ENCODE measurements at regions not wholly inside any gene's neighbourhood (a gene's known extent, or its start where the extent isn't known, plus 50 kb on each side); places are given as distances from the start of the nearest gene placed in this dataset.
"Not testable (repeated sequence)": the region's sequence is repeated elsewhere in the genome, so short reads cannot be mapped to it uniquely, and the experiment has no call there.

DNA sequence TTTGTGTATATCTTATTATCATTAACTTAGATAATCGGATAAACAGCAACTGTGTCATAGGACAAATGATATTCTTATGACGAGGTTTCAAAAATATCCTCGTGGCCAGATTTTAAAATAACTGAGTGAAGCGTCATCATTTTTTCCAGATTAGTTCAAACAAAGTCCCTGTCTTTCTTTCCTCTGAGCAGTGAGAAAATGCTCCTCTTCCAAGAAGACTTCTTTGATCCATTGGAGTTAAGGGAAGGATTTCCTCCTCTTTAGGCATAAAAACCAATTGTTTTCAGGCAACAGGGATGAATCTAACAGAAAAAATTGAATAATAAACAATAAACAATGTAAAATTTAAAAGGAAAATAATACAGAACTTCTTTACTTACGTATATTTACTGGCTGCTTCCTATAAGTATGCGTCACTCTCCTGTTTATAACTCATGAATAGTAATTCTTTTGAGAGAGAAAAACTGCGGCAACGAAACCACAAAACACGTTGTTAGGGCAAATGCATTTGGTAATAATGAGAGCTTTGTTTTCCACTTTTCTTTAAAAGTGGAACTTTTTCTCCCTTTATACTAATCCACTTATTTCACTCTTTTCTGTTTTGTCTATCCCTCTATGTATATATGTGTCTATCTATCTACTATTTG, 419.4 kb upstream of the ONECUT1 start:
- DNase-seq, result no peak

DNA sequence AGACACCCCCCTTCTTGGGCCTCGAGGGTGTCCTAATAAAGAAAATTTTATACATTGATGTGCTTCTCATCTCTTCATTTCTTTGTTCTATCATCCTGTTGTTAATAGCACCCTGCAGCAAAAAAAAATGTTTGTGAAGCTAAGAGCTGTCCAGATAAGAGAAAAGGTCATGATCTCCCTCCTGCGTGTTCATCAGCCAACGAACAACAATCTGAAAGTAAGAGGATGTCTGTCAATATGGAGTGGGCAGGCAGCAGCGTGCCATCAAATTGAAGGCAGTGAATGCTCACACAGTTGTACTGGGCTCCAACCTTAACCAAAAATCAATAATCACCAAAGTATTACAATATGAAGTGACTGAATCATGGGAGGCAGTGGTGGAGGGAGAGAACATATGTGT, 418.6 kb upstream of the ONECUT1 start:
- no peak for DNase-seq

DNA sequence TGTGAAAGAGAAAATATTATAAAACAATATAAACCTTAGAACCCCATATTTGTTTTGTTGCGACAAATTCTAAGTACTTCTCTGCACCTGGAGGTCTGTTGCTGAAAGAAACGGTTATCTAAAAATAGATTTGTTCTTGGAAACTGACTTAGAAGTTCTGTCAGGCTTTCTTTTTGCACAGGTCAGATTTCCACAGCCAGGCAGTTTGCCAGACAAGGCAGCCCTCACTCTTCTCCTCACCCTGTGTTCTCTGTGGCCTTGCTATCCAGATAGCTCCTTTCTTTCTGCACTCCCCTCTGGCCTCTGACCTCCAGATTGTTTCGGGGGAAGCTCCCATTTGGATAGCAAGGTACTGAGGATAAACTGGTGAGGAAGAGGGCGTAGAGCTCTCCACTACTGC, 413.3 kb upstream of the ONECUT1 start:
- DNase-seq, result no peak

DNA sequence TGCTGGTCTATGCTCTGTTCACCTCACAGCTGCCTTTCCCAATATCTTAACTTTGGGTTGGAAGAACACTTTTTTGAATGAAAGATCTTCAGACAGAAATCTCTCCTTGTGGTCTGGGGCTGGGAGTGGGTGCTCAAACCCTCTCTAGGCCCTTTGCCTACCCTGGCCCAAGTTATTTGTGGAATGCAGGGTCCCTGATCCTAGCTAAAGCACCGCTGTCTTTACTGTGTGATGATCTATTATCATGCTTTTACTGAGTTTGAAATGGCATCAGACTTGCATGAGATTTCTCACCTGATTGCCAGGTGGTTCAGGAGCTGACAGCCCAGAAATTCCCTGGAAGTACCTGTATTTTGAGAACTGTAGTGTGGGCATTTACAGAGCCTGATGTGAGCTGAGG, 412.7 kb upstream of the ONECUT1 start:
- DNase-seq, result no peak

DNA sequence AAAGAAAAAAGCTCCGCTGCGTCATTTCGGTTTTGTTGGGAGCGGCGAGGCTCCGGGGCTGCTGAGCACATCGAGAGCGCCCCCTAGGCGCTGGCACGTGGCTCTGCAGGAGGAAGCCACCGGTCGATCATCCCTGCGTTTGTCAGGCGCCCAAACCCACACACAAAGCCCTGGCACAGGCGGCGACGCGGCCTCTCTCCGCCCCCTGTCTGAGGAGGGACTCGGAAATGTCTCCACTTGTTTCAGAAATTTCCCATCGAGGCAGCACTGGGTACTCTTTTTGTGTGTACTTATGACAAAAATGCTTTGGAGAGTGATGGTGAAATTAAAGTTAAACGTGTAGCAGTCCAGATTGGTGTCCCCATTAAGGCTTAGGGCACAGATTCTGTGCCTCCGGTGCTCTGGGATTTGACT, 407.3 kb upstream of the ONECUT1 start:
- DNase-seq, result peak in 1 of 4 experiments; percentile 2

DNA sequence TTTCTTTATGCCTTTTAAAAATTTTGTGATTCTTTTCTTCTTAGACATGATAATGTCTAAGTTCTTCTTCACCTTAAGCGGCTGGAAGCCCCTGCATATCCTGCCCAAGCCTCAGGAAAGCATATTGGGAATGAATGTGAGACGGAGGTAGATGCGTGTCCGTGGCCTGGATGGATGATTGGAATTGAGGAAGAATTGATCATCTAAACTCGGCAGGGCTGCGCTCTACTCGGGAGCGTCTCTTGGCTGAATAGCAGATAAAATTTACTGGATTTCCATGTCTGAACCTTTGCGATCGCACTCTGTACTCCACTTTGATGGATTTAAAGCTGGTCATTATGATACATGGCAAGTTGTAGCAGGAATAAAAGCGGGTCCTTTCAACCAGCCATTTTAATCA, 406.7 kb upstream of the ONECUT1 start:
- DNase-seq, result no peak

DNA sequence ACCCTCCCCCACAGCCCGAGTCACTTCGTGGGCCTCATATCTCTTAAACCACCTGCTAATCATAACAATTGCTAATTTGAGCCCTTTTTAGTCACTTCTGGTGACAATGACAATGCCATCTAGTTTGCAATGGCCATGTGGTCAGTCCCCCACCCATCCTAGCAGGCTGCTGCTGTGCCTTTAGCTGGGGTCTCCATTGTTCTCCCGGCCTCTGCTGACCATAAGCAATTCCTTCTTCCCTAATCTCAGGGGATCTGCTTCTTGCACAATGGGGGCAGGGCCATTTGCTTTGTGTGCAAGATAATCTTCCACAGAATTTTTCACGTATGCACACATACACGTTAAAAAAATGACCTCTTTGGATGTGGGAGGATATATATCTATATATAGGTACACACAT, 406.1 kb upstream of the ONECUT1 start:
- DNase-seq, result no peak

DNA sequence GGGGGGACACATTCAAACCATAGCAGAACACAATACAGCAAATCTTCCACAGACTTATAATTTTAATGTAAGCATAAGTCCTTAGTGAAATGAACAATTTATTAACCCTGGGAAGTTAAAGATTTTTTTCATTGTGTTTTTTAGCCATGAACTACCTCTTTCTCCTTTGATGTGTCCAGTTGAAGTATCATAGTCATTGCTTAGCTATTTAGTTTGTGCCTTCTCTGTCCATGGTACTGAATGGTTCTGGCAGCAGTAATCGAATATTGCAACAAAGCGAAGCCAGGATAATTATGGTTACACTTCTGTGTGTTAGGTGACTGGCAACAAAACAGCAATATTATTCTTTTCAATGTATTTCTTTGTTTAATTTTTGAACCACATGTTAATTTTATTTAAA, 403.0 kb upstream of the ONECUT1 start:
- no peak for DNase-seq

DNA sequence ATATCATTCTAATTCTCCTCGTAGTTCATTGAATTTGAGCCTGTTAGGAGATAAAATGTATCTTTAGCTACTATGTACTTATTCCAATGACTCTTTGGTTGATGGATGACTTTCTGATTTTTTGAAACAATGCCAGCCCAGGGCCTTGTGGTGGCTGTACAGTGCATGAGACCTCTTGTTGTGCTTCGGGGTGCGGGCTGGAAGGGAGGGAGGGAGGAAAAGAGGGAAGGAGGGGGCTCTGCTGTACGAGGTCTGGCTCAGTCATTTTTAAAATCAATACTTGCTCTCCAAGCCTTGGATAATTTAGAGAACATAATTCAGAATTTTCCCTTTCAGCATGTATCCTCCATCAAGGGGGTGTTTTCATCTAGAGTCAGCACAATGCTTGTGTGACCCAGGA, 399.7 kb upstream of the ONECUT1 start:
- no peak for DNase-seq

DNA sequence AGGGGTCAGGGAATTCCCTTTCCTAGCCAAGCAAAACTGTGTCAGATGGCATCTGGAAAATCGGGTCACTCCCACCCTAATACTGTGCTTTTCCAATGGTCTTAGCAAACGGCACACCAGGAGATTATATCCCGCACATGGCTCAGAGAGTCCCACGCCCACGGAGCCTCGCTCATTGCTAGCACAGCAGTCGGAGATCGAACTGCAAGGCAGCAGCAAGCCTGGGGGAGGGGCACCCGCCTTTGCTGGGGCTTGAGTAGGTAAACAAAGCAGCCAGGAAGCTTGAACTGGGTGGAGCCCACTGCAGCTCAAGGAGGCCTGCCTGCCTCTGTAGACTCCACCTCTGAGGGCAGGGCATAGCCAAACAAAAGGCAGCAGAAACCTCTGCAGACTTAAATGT, 393.3 kb upstream of the ONECUT1 start:
- not testable (repeated sequence) for DNase-seq

DNA sequence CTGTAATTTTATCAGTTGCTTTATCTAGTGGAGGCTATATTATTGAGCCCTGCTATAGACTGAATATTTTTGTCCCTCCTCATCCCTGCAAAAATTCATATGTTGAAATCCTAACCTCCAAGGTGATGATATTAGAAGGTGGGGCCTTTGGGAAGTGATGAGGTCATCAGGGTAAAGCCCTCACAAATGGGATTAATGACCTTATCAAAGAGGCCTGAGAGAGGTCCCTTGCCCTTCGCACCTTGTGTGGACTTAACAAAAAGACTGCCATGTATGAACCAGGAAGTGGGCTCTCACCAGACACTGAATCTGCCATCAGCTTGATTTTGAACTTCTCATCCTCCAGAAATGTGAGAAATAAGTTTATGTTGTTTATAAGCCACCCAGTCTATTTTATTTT, 381.4 kb upstream of the ONECUT1 start:
- no peak for DNase-seq

DNA sequence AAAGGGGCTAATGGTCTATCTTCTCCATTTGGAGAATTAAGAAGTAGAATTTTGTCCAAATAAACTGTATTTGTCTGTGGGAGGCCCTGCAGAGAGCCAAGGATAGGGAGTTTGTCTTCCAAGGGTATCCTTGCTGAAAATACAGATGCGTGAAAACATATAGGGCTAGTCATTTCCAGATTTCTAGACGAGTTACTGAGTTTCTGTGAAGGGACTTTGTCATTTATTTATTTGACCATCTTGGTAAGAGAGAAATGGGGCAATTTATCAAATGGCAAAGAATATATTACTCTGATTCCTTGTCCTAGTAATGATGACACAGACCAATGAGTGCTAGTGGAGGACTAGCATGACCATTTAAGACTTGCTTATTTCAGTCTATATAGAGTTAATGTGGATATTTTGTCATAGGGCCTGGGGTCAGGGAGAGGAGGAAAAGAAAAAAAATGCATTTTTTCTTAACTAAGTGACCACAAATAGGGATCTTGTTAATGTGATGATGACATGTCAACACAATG, 376.6 kb upstream of the ONECUT1 start:
- no peak for DNase-seq

DNA sequence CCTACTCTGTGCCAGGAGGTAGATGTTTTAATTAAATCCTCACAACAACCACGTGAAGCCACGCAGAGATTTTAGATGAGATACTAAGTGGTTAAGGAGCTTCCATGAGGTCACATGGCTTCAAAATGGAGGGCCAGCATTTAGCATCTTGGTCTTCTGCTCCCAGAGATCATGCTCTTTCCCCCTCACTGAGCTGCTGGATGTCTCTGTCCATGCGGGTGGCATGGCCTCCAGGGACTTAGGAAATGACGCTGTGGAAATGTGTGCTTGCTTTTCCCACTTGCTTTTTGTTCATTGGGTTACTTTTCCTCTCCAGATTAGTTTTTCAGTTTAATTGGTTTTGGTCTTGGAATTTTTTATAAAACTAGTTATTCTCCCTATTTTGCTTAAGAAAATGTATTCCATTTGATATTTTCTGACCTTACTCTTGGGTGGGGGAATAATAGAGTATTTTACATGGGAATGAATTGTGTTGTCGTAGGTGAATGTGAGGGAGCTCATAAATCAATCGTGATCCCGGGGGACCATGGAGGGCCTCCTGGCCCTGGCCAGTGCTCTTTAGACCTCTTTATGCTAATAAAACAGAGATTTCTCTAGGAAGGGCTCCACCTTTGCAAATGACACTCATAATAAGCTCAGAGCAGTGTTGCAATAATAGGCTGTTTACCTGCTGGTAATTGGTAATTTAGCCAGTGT, 376.0 kb upstream of the ONECUT1 start:
- no peak for DNase-seq

DNA sequence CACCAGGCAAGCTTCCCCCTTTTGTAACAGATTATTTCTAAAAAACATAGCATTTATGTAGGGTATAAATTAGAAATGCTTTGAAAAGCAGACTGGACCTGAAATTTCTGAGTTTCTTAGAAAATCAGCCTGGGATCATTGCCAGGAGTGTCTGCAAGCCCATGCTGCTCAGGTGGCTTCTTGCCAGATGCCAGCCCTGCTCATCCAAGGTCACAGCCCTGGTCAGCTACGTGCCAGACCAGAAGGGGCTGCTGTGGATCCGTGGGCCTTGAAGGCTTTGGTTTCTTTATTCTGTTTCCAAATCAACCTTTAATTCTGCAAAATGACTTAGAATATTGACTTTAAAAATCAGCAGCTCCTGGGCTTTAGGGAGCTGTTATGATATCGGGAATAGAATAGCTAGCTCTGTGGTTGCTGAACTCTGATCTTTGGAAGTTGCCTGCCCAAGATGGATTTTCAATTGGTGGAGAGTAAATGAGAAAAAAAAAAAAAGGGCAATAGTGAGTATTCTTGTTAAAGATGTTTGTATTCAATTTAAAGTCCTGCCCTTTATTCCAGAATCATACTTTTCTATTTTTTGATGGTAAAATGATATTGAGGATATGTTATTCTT, 370.1 kb upstream of the ONECUT1 start:
- DNase-seq, result no peak

DNA sequence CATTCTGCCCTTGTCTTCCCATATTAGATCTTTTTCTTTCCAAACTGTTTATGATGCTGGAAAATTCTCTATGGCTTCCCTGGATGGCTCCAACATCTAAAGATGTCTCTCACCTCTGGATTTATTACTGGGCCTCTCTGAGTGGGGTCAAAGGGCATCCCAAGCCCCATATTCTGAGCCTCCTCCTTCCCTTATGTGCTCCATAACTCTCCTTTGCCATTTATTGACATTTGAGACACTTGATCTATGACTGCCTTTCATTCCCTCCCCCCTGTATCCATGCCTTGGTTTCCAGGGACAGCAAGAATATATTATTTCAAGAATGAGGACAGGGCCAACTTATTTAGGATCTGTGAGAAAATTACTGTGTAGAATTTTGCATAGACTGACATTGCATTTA, 369.3 kb upstream of the ONECUT1 start:
- DNase-seq, result no peak

DNA sequence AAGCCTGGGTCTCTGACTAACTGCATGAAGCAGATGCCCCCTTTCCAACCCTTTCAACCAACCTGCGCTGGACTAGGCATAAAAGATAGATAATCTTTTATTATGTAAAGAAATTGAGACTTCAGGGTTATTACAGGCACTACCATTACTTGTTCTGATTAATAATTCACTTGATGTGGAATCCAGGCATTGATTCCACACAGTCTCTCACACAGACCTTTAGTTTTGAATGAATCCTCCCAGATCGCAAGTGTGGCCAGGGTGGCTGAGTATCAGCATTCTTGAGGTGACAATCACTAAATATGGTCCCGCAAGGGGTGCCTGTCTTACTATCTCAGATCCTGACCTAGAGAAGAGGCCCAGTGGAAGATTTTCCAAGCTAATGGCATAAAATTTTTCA, 368.9 kb upstream of the ONECUT1 start:
- no peak for DNase-seq

DNA sequence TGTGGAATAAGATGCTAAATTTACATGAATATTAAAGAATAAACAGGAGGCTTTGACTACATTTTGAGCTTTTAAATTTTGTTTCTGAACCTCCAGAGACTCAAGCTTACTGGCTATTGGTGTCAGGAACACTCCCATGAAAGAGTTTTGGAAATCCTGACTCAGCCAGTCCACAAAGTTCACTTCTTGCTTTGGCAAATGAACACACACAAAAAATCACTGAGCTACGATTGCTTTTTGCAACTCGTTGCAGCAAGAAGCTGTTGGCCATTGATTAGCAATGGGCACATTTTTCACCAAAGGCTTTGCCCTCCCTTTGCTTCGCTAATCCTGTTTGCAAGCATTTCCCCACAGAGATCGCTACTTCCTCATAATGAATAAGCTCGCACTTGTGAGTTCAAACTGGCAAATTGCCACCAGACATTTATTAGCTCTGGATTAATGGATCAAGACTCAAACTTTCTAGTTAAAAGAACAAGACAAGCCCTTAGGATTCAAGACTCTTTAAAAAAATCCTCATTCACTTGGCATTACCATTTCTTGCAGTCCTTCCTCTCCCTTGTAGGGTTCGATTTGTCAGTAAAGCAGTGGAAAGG, 343.2 kb upstream of the ONECUT1 start:
- DNase-seq, result no peak

DNA sequence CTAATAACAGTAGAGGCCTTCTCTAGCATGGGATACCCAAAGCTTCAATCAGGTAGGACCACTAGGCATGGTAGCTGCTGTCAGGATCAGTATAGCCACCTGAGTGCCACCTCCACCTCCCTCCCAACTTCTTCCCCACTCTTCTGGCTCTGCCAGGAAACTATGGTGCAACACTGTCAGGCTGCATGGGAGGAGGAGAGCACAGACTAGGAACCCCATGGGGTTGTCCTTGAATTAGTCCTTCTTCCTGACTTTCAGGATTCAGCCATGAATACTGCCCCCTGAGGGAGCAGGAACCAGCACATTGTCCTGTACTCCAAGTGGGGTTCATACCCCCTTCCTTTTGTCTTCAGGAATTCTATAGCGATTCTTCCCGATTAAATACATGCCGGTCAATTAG, 340.8 kb upstream of the ONECUT1 start:
- no peak for DNase-seq

DNA sequence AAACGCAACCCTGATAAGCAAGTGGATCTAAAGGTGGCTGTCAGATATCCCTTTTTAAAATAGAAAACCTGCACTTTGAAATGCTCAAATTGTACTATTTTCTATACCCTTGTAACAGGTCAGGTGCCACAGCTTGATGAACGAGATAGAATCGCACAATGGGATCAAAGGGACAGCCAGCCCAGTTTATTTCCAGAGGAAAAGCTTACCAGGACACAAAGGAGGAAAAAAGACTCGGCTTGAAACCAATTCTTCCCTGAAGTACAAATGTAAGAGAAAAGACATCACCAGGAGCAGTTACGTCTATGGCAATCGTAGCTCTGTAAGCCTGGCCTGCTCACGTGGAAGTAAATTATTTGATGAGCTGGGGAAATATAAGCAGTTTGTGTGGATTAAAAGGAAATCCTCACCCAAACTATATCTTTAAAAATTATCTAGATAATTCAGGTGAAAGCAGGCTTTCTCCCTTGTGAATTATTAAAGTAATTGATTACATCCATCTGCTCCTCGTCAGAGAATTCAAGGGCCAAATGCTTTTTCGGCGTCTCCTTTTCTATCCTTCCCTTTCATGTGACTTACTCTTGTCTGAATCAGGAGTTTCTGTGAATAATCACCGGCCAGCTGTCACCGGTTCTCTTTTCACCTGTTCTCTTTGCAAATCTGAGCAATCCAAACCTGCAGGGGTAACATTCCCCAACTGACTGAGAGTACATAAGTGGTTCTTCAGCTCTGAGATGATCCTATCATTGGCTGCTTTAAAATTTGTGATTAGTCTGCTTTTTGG, 339.2 kb upstream of the ONECUT1 start:
- no peak for DNase-seq

DNA sequence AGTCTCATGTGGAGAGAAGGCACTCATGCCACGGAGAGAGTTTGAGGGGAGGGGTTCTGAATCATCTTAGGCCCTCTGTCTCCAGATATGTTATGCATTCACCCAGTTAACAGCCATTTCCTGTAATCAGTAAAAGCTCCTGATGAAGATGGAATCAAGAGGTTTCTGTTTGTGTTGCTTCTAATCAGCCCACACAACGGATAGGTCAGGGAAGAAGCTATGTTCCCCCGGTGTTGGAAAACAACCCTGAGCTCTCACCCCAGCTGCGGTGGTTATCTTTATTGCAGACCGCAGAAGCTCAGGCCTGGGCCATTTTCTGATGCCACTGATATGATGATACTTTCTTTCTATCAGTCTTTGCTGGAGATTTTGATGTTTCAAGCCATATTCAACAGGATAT, 338.5 kb upstream of the ONECUT1 start:
- DNase-seq, result no peak

DNA sequence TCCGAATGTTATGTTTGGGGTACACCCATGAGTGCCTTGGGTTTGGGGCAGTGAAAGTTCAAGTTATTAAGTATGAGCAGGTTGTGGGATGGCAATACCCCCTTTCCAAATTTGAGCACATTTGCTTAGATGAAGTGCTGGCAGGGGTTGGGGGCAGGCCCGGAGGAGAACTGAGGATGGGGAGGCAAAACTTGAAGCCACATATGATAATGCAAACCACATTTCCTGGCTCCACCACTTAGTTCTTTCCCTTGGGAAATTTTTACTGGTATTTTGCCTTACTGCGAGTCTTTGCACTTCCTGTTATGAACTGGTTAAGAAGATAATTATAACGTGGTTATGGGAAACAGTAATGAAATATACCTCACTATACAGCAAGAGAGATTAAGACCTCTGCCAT, 336.0 kb upstream of the ONECUT1 start:
- DNase-seq, result no peak

DNA sequence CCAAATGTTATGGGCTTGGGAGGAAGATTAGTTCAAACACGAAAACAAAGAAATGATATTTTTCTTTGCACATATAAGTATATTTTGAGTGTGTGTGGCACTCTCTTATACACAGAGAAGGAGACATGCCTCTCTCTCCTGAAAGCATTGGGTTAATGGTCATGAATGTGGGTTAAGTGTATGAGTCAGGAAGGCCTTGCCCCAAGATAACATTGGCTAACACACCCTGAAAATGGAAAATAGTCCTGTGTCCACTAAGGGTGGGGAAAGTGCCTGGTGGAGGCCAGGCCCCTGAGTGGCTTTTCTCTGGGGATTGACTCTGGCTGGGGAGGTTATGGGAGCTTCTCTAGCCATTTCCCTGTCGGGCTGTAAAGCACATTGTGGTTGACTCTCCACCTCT, 332.7 kb upstream of the ONECUT1 start:
- no peak for DNase-seq

DNA sequence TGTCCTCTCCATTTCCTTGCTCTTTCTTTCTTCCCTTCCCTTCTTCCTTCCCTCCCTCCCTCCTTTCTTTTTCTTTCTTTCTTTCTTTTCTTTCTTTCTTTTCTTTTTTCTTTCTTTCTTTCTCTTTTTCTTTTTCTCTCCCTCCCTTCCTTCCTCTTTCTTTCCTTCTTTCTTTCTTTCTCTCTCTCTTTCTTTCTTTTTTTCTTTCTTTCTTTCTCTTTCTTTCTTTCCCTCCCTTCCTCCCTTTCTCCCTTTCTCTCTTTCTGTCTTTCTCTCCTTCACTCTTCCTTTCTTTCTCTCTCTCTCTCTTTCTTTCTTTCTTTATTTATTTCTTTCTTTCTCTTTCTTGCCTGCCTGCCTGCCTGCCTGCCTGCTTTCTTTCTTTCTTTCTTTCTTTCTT, 326.8 kb upstream of the ONECUT1 start:
- not testable (repeated sequence) for DNase-seq
